ENCODE measurements at regions not wholly inside any gene's neighbourhood (a gene's known extent, or its start where the extent isn't known, plus 50 kb on each side); places are given as distances from the start of the nearest gene placed in this dataset.

GRCh38 chr7:125465527-125465926 is 535.9 kb upstream of the POT1 start:
- Histone ChIP-seq H3K4me1 (ENCODE audit: control insufficient read depth, insufficient read depth, low read length) (no peaks in the 10 kb centered on the region), H3K27me3 (replicated peaks; ENCODE audit: control insufficient read depth, insufficient read depth, low read length) (no peaks in the 10 kb centered on the region), H3K36me3 (ENCODE audit: control insufficient read depth, insufficient read depth, low read length, severe bottlenecking) (no peaks in the 10 kb centered on the region), H3K9me3 (ENCODE audit: control insufficient read depth, low read length) (peaks cover 2% of the 10 kb centered on the region), H3K4me3 (ENCODE audit: low read length) (no peak overlapping the region), H3K9ac (ENCODE audit: low read length) (no peak overlapping the region)
- DNase-seq (ENCODE audit: low read depth), result no peak

GRCh38 chr7:125462615-125463014 is 533.0 kb upstream of the POT1 start:
- H3K4me1 ChIP-seq (ENCODE audit: control insufficient read depth, insufficient read depth, low read length), result no peaks in the 10 kb centered on the region
- no peak for DNase-seq (ENCODE audit: low read depth)
- no peaks in the 10 kb centered on the region for H3K27me3 ChIP-seq (replicated peaks; ENCODE audit: control insufficient read depth, insufficient read depth, low read length)
- H3K36me3 ChIP-seq (ENCODE audit: control insufficient read depth, insufficient read depth, low read length, severe bottlenecking), result no peaks in the 10 kb centered on the region
- peaks cover 28% of the 10 kb centered on the region for H3K9me3 ChIP-seq (ENCODE audit: control insufficient read depth, low read length)
- no peak overlapping the region for H3K9ac ChIP-seq (ENCODE audit: low read length)
- H3K4me3 ChIP-seq (ENCODE audit: low read length), result no peak overlapping the region

- H3K4me3 ChIP-seq (ENCODE audit: low read length), result no peak overlapping the region
- H3K36me3 ChIP-seq (ENCODE audit: control insufficient read depth, insufficient read depth, low read length, severe bottlenecking), result no peaks in the 10 kb centered on the region
- peaks cover 34% of the 10 kb centered on the region for H3K9me3 ChIP-seq (ENCODE audit: control insufficient read depth, low read length)
- no peaks in the 10 kb centered on the region for H3K27me3 ChIP-seq (replicated peaks; ENCODE audit: control insufficient read depth, insufficient read depth, low read length)
- no peak for DNase-seq (ENCODE audit: low read depth)
- no peaks in the 10 kb centered on the region for H3K4me1 ChIP-seq (ENCODE audit: control insufficient read depth, insufficient read depth, low read length)
- H3K9ac ChIP-seq (ENCODE audit: low read length), result no peak overlapping the region
Observed at GRCh38 chr7:125459038-125459437, 529.4 kb upstream of the POT1 start.

- Histone ChIP-seq H3K9ac (ENCODE audit: low read length) (no peak overlapping the region), H3K36me3 (ENCODE audit: control insufficient read depth, insufficient read depth, low read length, severe bottlenecking) (no peaks in the 10 kb centered on the region), H3K4me1 (ENCODE audit: control insufficient read depth, insufficient read depth, low read length) (no peaks in the 10 kb centered on the region), H3K4me3 (ENCODE audit: low read length) (no peak overlapping the region), H3K9me3 (ENCODE audit: control insufficient read depth, low read length) (peaks cover 3% of the 10 kb centered on the region), H3K27me3 (replicated peaks; ENCODE audit: control insufficient read depth, insufficient read depth, low read length) (no peaks in the 10 kb centered on the region)
- no peak for DNase-seq (ENCODE audit: low read depth)
Observed at GRCh38 chr7:125450749-125451148, 521.1 kb upstream of the POT1 start.

GRCh38 chr7:125445836-125446235 is 516.2 kb upstream of the POT1 start:
- Histone ChIP-seq H3K4me3 (ENCODE audit: low read length) (no peak overlapping the region), H3K4me1 (ENCODE audit: control insufficient read depth, insufficient read depth, low read length) (no peaks in the 10 kb centered on the region), H3K36me3 (ENCODE audit: control insufficient read depth, insufficient read depth, low read length, severe bottlenecking) (no peaks in the 10 kb centered on the region), H3K9ac (ENCODE audit: low read length) (no peak overlapping the region), H3K9me3 (ENCODE audit: control insufficient read depth, low read length) (no peaks in the 10 kb centered on the region), H3K27me3 (replicated peaks; ENCODE audit: control insufficient read depth, insufficient read depth, low read length) (no peaks in the 10 kb centered on the region)
- no peak for DNase-seq (ENCODE audit: low read depth)

- H3K4me3 ChIP-seq (ENCODE audit: low read length), result no peak overlapping the region
- H3K4me1 ChIP-seq (ENCODE audit: control insufficient read depth, insufficient read depth, low read length), result no peaks in the 10 kb centered on the region
- H3K36me3 ChIP-seq (ENCODE audit: control insufficient read depth, insufficient read depth, low read length, severe bottlenecking), result no peaks in the 10 kb centered on the region
- DNase-seq (ENCODE audit: low read depth), result no peak
- no peak overlapping the region for H3K9ac ChIP-seq (ENCODE audit: low read length)
- no peaks in the 10 kb centered on the region for H3K27me3 ChIP-seq (replicated peaks; ENCODE audit: control insufficient read depth, insufficient read depth, low read length)
- H3K9me3 ChIP-seq (ENCODE audit: control insufficient read depth, low read length), result peaks cover 5% of the 10 kb centered on the region
Observed at GRCh38 chr7:125444864-125445263, 515.2 kb upstream of the POT1 start.

GRCh38 chr7:125436220-125436619 is 506.6 kb upstream of the POT1 start:
- no peaks in the 10 kb centered on the region for H3K27me3 ChIP-seq (replicated peaks; ENCODE audit: control insufficient read depth, insufficient read depth, low read length)
- no peak for DNase-seq (ENCODE audit: low read depth)
- H3K9me3 ChIP-seq (ENCODE audit: control insufficient read depth, low read length), result peaks cover 5% of the 10 kb centered on the region
- H3K4me1 ChIP-seq (ENCODE audit: control insufficient read depth, insufficient read depth, low read length), result no peaks in the 10 kb centered on the region
- no peak overlapping the region for H3K4me3 ChIP-seq (ENCODE audit: low read length)
- H3K9ac ChIP-seq (ENCODE audit: low read length), result no peak overlapping the region
- no peaks in the 10 kb centered on the region for H3K36me3 ChIP-seq (ENCODE audit: control insufficient read depth, insufficient read depth, low read length, severe bottlenecking)

GRCh38 chr7:125431349-125431748 is 501.7 kb upstream of the POT1 start:
- Histone ChIP-seq H3K4me3 (ENCODE audit: low read length) (no peak overlapping the region), H3K27me3 (replicated peaks; ENCODE audit: control insufficient read depth, insufficient read depth, low read length) (no peaks in the 10 kb centered on the region), H3K4me1 (ENCODE audit: control insufficient read depth, insufficient read depth, low read length) (peaks cover 10% of the 10 kb centered on the region), H3K36me3 (ENCODE audit: control insufficient read depth, insufficient read depth, low read length, severe bottlenecking) (no peaks in the 10 kb centered on the region), H3K9me3 (ENCODE audit: control insufficient read depth, low read length) (no peaks in the 10 kb centered on the region), H3K9ac (ENCODE audit: low read length) (no peak overlapping the region)
- DNase-seq (ENCODE audit: low read depth), result no peak

- Histone ChIP-seq H3K4me3 (ENCODE audit: low read length) (no peak overlapping the region), H3K36me3 (ENCODE audit: control insufficient read depth, insufficient read depth, low read length, severe bottlenecking) (no peaks in the 10 kb centered on the region), H3K9ac (ENCODE audit: low read length) (no peak overlapping the region), H3K27me3 (replicated peaks; ENCODE audit: control insufficient read depth, insufficient read depth, low read length) (no peaks in the 10 kb centered on the region), H3K9me3 (ENCODE audit: control insufficient read depth, low read length) (no peaks in the 10 kb centered on the region), H3K4me1 (ENCODE audit: control insufficient read depth, insufficient read depth, low read length) (peaks cover 10% of the 10 kb centered on the region)
- DNase-seq (ENCODE audit: low read depth), result no peak
Observed at GRCh38 chr7:125430013-125430412, 500.4 kb upstream of the POT1 start.

GRCh38 chr7:125427676-125428075 is 498.1 kb upstream of the POT1 start:
- Histone ChIP-seq H3K9me3 (ENCODE audit: control insufficient read depth, low read length) (no peaks in the 10 kb centered on the region), H3K4me1 (ENCODE audit: control insufficient read depth, insufficient read depth, low read length) (peaks cover 27% of the 10 kb centered on the region), H3K36me3 (ENCODE audit: control insufficient read depth, insufficient read depth, low read length, severe bottlenecking) (no peaks in the 10 kb centered on the region), H3K4me3 (ENCODE audit: low read length) (no peak overlapping the region), H3K27me3 (replicated peaks; ENCODE audit: control insufficient read depth, insufficient read depth, low read length) (no peaks in the 10 kb centered on the region), H3K9ac (ENCODE audit: low read length) (no peak overlapping the region)
- DNase-seq (ENCODE audit: low read depth), result no peak

GRCh38 chr7:125425506-125425905 is 495.9 kb upstream of the POT1 start:
- Histone ChIP-seq H3K9ac (ENCODE audit: low read length) (no peak overlapping the region), H3K9me3 (ENCODE audit: control insufficient read depth, low read length) (peaks cover 4% of the 10 kb centered on the region), H3K4me1 (ENCODE audit: control insufficient read depth, insufficient read depth, low read length) (peaks cover 27% of the 10 kb centered on the region), H3K27me3 (replicated peaks; ENCODE audit: control insufficient read depth, insufficient read depth, low read length) (no peaks in the 10 kb centered on the region), H3K36me3 (ENCODE audit: control insufficient read depth, insufficient read depth, low read length, severe bottlenecking) (no peaks in the 10 kb centered on the region), H3K4me3 (ENCODE audit: low read length) (no peak overlapping the region)
- DNase-seq (ENCODE audit: low read depth), result no peak

GRCh38 chr7:125424721-125425120 is 495.1 kb upstream of the POT1 start:
- H3K9ac ChIP-seq (ENCODE audit: low read length), result no peak overlapping the region
- no peaks in the 10 kb centered on the region for H3K27me3 ChIP-seq (replicated peaks; ENCODE audit: control insufficient read depth, insufficient read depth, low read length)
- H3K36me3 ChIP-seq (ENCODE audit: control insufficient read depth, insufficient read depth, low read length, severe bottlenecking), result no peaks in the 10 kb centered on the region
- H3K9me3 ChIP-seq (ENCODE audit: control insufficient read depth, low read length), result peaks cover 8% of the 10 kb centered on the region
- no peak overlapping the region for H3K4me3 ChIP-seq (ENCODE audit: low read length)
- no peak for DNase-seq (ENCODE audit: low read depth)
- H3K4me1 ChIP-seq (ENCODE audit: control insufficient read depth, insufficient read depth, low read length), result peaks cover 27% of the 10 kb centered on the region
